NCI-H187 (cell line): ENCODE measurements at regions not wholly inside any gene's neighbourhood (a gene's known extent, or its start where the extent isn't known, plus 50 kb on each side); places are given as distances from the start of the nearest gene placed in this dataset.

Experiments used
- DNase-seq, 2 experiments: peaks; one replicate each; lab custom pipeline; 2025; lab: John Stamatoyannopoulos, UW

GRCh38 chr7:156034397-156034796 lies 222.1 kb upstream of the SHH start:
- DNase-seq = no peak

GRCh38 chr7:156032973-156033372 lies 220.7 kb upstream of the SHH start:
- DNase-seq = no peak

GRCh38 chr7:156031679-156032478 lies 219.6 kb upstream of the SHH start:
- DNase-seq = no peak

- no peak for DNase-seq
Observed at GRCh38 chr7:156029460-156030007, 217.3 kb upstream of the SHH start.

- DNase-seq = no peak
Observed at GRCh38 chr7:156028521-156028920, 216.3 kb upstream of the SHH start.

GRCh38 chr7:156027821-156028220 lies 215.6 kb upstream of the SHH start:
- no peak for DNase-seq

GRCh38 chr7:156026603-156027002 lies 214.3 kb upstream of the SHH start:
- DNase-seq = no peak

- no peak for DNase-seq
Observed at GRCh38 chr7:156026076-156026600, 213.9 kb upstream of the SHH start.

- DNase-seq = no peak
Observed at GRCh38 chr7:156025675-156026074, 213.4 kb upstream of the SHH start.

GRCh38 chr7:156024201-156024600 lies 211.9 kb upstream of the SHH start:
- no peak for DNase-seq

GRCh38 chr7:156022483-156023459 lies 210.5 kb upstream of the SHH start:
- DNase-seq = no peak

GRCh38 chr7:156021471-156021870 lies 209.2 kb upstream of the SHH start:
- DNase-seq = no peak

GRCh38 chr7:156020566-156020965 lies 208.3 kb upstream of the SHH start:
- DNase-seq = no peak

- DNase-seq = no peak
Observed at GRCh38 chr7:156019776-156020565, 207.7 kb upstream of the SHH start.

- no peak for DNase-seq
Observed at GRCh38 chr7:156019308-156019707, 207.0 kb upstream of the SHH start.

- no peak for DNase-seq
Observed at GRCh38 chr7:156017916-156018700, 205.8 kb upstream of the SHH start.

GRCh38 chr7:156017431-156017830 lies 205.2 kb upstream of the SHH start:
- DNase-seq = no peak

GRCh38 chr7:156015237-156016020 lies 203.2 kb upstream of the SHH start:
- DNase-seq = no peak

- no peak for DNase-seq
Observed at GRCh38 chr7:156014808-156015207, 202.5 kb upstream of the SHH start.

- DNase-seq = no peak
Observed at GRCh38 chr7:156014201-156014600, 201.9 kb upstream of the SHH start.
